ENCODE measurements at regions not wholly inside any gene's neighbourhood (a gene's known extent, or its start where the extent isn't known, plus 50 kb on each side); places are given as distances from the start of the nearest gene placed in this dataset.

- DNase-seq (no peak), ATAC-seq (replicated peaks) (no peak)
- Mint-ChIP-seq H3K4me1 (ENCODE audit: low read depth in 2 of 2) (no peaks in the 10 kb centered on the region), H3K27ac (no peak overlapping the region), H3K4me3 (no peak overlapping the region), H3K27me3 (no peaks in the 10 kb centered on the region), H3K36me3 (ENCODE audit: insufficient read depth) (no peaks in the 10 kb centered on the region), H3K9me3 (peaks cover 0 to 4% of the 10 kb centered on the region in 2 donors)
These were observed 133.2 kb upstream of the INHBA start for GRCh38 chr7:41835976-41836530.

DNA sequence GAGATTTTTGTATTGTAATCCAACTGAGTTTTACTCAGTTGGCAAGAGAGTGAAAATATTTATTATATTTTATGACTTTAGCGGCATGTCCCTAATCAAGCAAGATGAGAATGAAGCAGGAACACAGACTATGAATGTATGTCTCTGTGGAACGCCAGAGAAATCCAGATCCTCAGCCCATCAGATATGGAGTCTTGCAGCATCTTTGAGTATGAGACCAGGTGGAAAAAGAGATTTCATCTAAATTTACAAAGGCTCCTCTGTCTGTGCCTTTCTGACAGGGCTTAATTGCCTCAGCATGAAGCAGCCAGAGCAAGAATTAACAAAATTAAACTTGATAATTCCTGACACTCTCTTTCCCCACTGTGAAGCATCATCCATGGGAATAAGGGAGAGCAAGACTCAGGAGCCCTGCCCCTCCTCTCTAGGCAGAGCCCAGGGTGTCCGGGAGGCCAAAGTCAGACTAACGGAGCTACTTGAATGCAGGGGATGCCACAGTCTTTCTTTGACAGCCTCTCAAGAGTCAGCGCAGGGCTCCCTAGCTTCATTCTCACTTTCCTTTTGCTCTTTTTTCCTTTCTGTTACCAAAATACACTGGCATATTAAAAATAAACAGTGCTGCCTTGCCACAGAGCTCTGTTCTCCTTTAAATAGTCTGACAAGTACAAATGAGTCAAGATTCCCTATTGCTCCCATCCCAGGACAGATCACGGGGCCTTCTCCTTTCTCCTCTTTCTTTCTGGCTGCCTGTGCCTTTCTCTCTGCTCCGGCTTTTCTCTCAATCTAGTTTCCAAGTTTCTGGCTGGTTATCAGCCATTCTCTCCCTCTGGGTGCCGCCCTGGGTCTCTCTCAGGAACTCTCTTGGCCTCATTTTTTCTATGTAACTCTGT, 132.2 kb upstream of the INHBA start:
- no peaks in the 10 kb centered on the region for H3K36me3 Mint-ChIP-seq (ENCODE audit: insufficient read depth)
- peaks cover 0 to 4% of the 10 kb centered on the region in 2 donors for H3K9me3 Mint-ChIP-seq
- ATAC-seq (replicated peaks): no peak
- peak overlapping the region in 1 of 2 donors; percentile 3 for H3K27ac Mint-ChIP-seq
- no peaks in the 10 kb centered on the region for H3K27me3 Mint-ChIP-seq
- DNase-seq: no peak
- no peaks in the 10 kb centered on the region for H3K4me1 Mint-ChIP-seq (ENCODE audit: low read depth in 2 of 2)
- H3K4me3 Mint-ChIP-seq: no peak overlapping the region

- DNase-seq (no peak), ATAC-seq (replicated peaks) (no peak)
- Mint-ChIP-seq H3K27ac (no peak overlapping the region), H3K9me3 (peaks cover 0 to 2% of the 10 kb centered on the region in 2 donors), H3K36me3 (ENCODE audit: insufficient read depth) (no peaks in the 10 kb centered on the region), H3K4me1 (ENCODE audit: low read depth in 2 of 2) (no peaks in the 10 kb centered on the region), H3K27me3 (no peaks in the 10 kb centered on the region), H3K4me3 (no peak overlapping the region)
These were observed 130.1 kb upstream of the INHBA start for GRCh38 chr7:41832941-41833340.

- no peak overlapping the region for H3K27ac Mint-ChIP-seq
- ATAC-seq (replicated peaks) (no peak), DNase-seq (no peak)
- H3K36me3 Mint-ChIP-seq (ENCODE audit: insufficient read depth): no peaks in the 10 kb centered on the region
- H3K4me1 Mint-ChIP-seq (ENCODE audit: low read depth in 2 of 2): no peaks in the 10 kb centered on the region
- H3K4me3 Mint-ChIP-seq: no peak overlapping the region
- H3K27me3 Mint-ChIP-seq: no peaks in the 10 kb centered on the region
- H3K9me3 Mint-ChIP-seq: peaks cover 0 to 2% of the 10 kb centered on the region in 2 donors
These were observed 127.4 kb upstream of the INHBA start for GRCh38 chr7:41830271-41830670.

DNA sequence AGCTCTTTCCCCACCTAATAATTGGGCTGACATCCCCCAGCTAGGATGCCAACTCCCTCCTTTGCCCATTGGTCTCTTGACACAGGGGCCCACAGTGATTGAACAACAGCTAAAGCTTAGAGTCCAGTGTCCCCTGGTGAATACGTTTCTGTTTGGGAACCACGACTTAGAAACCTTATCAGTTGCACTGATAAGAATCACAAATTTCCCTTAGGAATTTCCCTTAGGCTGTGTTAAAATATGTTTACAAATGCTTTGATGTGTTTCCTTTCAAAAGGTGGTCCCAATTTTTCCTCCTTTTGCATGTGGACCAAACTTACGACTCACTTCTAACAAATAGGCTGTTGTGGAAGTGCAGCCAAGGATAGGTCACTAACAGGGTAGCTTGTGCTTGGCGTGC, 126.0 kb upstream of the INHBA start:
- ATAC-seq (replicated peaks): no peak
- H3K9me3 Mint-ChIP-seq: peaks cover 0 to 2% of the 10 kb centered on the region in 2 donors
- no peaks in the 10 kb centered on the region for H3K27me3 Mint-ChIP-seq

DNA sequence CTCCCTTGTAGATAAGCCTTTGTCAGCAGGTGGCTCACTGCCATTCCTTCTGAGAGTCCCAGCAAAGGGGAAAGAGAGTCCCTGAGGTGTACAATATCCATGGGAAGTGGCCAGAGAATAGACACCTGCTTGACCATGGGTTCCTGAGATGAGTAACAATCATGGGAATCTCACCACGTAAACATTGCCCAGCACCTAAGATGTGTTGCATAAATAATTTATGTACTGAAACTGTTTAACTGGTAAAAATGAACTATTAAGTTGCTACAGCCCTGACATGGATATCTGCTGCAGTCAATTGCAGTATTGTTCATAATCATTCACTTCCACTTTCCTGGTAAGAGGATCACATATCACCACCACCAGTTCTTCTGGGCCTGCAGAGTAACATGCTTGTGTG, 123.8 kb upstream of the INHBA start:
- H3K27ac Mint-ChIP-seq: no peak overlapping the region
- no peaks in the 10 kb centered on the region for H3K9me3 Mint-ChIP-seq
- no peak for ATAC-seq (replicated peaks)
- H3K36me3 Mint-ChIP-seq (ENCODE audit: insufficient read depth): no peaks in the 10 kb centered on the region
- H3K4me1 Mint-ChIP-seq (ENCODE audit: low read depth in 2 of 2): no peaks in the 10 kb centered on the region
- no peak for DNase-seq
- H3K4me3 Mint-ChIP-seq: no peak overlapping the region
- peaks cover 0 to 9% of the 10 kb centered on the region in 2 donors for H3K27me3 Mint-ChIP-seq

More for the DNA sequence above, 126.0 kb upstream of the INHBA start:
- no peak for DNase-seq
- Mint-ChIP-seq H3K4me1 (ENCODE audit: low read depth in 2 of 2) (no peaks in the 10 kb centered on the region), H3K27ac (no peak overlapping the region), H3K4me3 (no peak overlapping the region), H3K36me3 (ENCODE audit: insufficient read depth) (no peaks in the 10 kb centered on the region)

DNA sequence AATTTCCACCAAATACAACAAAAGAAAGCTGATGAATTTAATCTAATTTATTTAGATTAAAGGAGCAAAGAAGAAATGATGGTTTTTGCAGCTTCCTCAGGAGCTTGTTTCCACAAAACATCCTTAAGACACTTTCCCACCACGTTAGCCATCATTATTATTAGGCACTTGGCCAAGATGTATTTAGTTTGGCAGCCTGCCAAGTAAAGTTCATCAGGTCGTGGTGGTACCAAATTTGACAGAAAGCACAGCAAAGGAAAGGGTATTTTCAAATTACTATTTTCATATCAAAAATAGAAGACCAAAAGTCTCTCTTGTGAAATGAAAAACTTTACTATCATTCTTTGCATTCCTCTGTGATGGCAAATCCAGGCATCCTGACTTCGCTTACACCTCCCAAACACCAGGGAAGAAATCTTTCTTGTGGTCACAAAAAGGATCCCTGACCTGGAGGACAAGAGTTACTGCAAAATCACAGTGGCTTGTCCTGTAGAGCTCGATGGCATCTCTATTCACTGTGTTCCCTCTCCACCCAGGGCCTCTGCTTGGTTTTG, 123.1 kb upstream of the INHBA start:
- Mint-ChIP-seq H3K4me3 (no peak overlapping the region), H3K27me3 (peaks cover 0 to 9% of the 10 kb centered on the region in 2 donors), H3K27ac (no peak overlapping the region), H3K36me3 (ENCODE audit: insufficient read depth) (no peaks in the 10 kb centered on the region), H3K9me3 (no peaks in the 10 kb centered on the region), H3K4me1 (ENCODE audit: low read depth in 2 of 2) (no peaks in the 10 kb centered on the region)
- no peak for DNase-seq
- ATAC-seq (replicated peaks): no peak

DNA sequence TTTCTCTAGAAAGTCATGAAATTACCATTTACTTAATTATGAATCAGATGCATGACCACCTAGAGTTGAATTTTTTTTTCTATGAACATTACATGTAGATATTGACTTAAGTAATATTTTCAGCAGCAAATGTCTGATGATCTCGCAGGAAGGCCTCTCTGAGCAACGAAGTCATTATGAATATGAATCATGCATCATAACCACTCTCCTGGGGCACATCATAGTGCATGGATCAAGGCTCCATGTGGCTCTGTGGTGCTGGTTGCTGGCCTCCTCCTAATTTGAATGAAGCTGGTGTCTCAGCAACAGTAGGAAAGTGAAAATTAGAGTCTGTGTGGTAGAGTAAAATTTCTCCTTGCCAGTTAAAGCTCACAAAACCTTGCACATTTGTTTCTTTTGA, 121.4 kb upstream of the INHBA start:
- peaks cover 0 to 9% of the 10 kb centered on the region in 2 donors for H3K27me3 Mint-ChIP-seq
- H3K9me3 Mint-ChIP-seq: no peaks in the 10 kb centered on the region
- no peak overlapping the region for H3K27ac Mint-ChIP-seq
- DNase-seq (no peak), ATAC-seq (replicated peaks) (no peak)
- H3K4me1 Mint-ChIP-seq (ENCODE audit: low read depth in 2 of 2): no peaks in the 10 kb centered on the region
- H3K36me3 Mint-ChIP-seq (ENCODE audit: insufficient read depth): no peaks in the 10 kb centered on the region
- no peak overlapping the region for H3K4me3 Mint-ChIP-seq

DNA sequence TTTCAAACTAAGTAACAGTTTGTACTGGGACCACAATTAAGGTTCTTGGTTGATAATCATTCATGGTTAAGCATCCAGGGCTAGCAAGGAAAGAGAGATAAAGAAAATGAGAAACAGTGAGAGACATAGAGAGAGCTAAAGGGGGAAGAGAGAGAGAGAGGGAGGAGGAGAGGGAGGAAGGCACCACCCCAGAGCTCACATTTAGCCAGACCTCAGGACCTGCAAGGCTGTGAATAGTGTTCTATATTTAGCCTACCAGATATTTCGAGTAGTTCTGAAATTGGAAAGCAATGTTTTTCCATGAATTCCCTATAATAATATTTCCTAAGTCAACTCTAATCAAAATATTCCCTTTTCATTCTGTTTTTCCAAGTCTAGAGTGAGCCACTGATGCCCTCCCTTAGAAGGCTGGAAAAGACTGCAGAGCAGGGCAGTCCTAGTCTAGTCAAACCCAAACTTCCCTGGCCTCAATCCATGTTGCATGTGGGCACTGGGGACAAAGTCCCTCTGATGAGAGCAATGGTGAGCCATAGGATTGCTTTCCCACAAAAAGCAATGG, 119.4 kb upstream of the INHBA start:
- no peak for ATAC-seq (replicated peaks)

GRCh38 chr7:41821521-41822213, 118.8 kb upstream of the INHBA start:
- Mint-ChIP-seq H3K27me3 (peaks cover 0 to 9% of the 10 kb centered on the region in 2 donors), H3K4me3 (no peak overlapping the region), H3K27ac (no peak overlapping the region), H3K36me3 (ENCODE audit: insufficient read depth) (no peaks in the 10 kb centered on the region), H3K9me3 (no peaks in the 10 kb centered on the region), H3K4me1 (ENCODE audit: low read depth in 2 of 2) (peaks cover 0 to 4% of the 10 kb centered on the region in 2 donors)
- DNase-seq (no peak), ATAC-seq (replicated peaks) (no peak)

More for the DNA sequence above, 119.4 kb upstream of the INHBA start:
- Mint-ChIP-seq H3K36me3 (ENCODE audit: insufficient read depth) (no peaks in the 10 kb centered on the region), H3K4me1 (ENCODE audit: low read depth in 2 of 2) (no peaks in the 10 kb centered on the region), H3K27me3 (peaks cover 0 to 9% of the 10 kb centered on the region in 2 donors), H3K4me3 (no peak overlapping the region), H3K27ac (no peak overlapping the region), H3K9me3 (no peaks in the 10 kb centered on the region)
- DNase-seq: no peak

- Mint-ChIP-seq H3K27me3 (peaks cover 0 to 9% of the 10 kb centered on the region in 2 donors), H3K4me3 (no peak overlapping the region), H3K9me3 (no peaks in the 10 kb centered on the region), H3K27ac (no peak overlapping the region), H3K36me3 (ENCODE audit: insufficient read depth) (no peaks in the 10 kb centered on the region), H3K4me1 (ENCODE audit: low read depth in 2 of 2) (peaks cover 8 to 9% of the 10 kb centered on the region in 2 donors)
- DNase-seq: no peak
- no peak for ATAC-seq (replicated peaks)
These were observed 117.3 kb upstream of the INHBA start for GRCh38 chr7:41820111-41820671.

DNA sequence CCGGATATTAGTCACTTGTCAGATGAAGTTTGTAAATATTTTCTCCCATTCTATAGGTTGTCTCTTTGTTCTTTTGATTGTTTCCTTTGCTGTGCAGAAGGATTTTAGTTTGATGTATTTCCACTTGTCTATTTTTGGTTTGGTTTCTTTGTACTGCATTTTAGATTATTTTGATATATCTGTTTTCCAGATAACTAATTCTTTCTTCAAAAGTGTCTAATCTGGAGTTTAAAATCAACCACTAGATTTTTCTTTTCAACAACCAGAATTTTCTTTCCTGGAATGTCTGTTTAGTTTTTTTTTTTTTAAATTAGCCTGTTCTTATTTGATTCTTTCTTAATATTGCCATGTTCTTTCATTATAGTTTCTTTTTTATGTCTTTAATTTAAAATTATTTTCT, 116.8 kb upstream of the INHBA start:
- Mint-ChIP-seq H3K4me3 (no peak overlapping the region), H3K4me1 (ENCODE audit: low read depth in 2 of 2) (peaks cover 9 to 13% of the 10 kb centered on the region in 2 donors), H3K27me3 (peaks cover 0 to 9% of the 10 kb centered on the region in 2 donors), H3K9me3 (no peaks in the 10 kb centered on the region), H3K36me3 (ENCODE audit: insufficient read depth) (peaks cover 3% of the 10 kb centered on the region), H3K27ac (no peak overlapping the region)
- no peak for DNase-seq
- no peak for ATAC-seq (replicated peaks)

All from effector memory CD8-positive, alpha-beta T cell (primary cell).